K562 (cell line): ENCODE measurements at regions not wholly inside any gene's neighbourhood (a gene's known extent, or its start where the extent isn't known, plus 50 kb on each side); places are given as distances from the start of the nearest gene placed in this dataset.

ENCODE experiments used
- ATAC-seq: fragments of 200-7000 bp; cut with Tn5 transposase; 3 replicates; pipeline ENCODE4 v1.9.1; 2020; ENCODE audit warnings: moderate library complexity
- BruUV-seq: library from RNA; stranded (reverse); fragments of 400-500 nt; replicated peaks from 2 replicates; lab custom pipeline; 2021; lab: Mats Ljungman, UMichigan
- CTCF ChIA-PET: fragments of 300-600 bp; formaldehyde crosslinking; extraction: SDS; loops from one replicate; lab custom pipeline; 2021; ENCODE audit warnings: low intra/inter-chr PET ratio; lab: Yijun Ruan, JAX
- POLR2A ChIA-PET: fragments of 300-600, 350-650 bp; sonication (Branson Sonifier 250); formaldehyde crosslinking; extraction: SDS; loops from one replicate; lab custom pipeline; 2021; ENCODE audit warnings: antibody characterized with exemption, inconsistent platforms; lab: Yijun Ruan, JAX
- DNase-seq, 4 experiments: peaks; one replicate each; pipeline versions ENCODE4 v3.0.0 to v3.0.0-alpha.2; 2011 to 2018; ENCODE audit warnings: low spot score in 3 of 4, mixed read lengths in 3 of 4; ENCODE audit errors: extremely low read depth in 1 of 4
- FAIRE-seq: peaks from 2 replicates; lab custom pipeline; 2011; peaks lifted over from hg19 to GRCh38; lab: Jason Lieb, UNC
- H2AFZ ChIP-seq: 2 replicates; pipeline ENCODE4 v1.6.0; 2011; ENCODE audit warnings: low read depth, low read length, control low read depth, inconsistent platforms
- H3K27ac ChIP-seq: fragments of 200-600 bp; 3 replicates; pipeline ENCODE4 v1.8.0; 2011; ENCODE audit warnings: low read depth, mild to moderate bottlenecking, control low read depth, inconsistent platforms, low read length, moderate library complexity, mixed read lengths; ENCODE audit errors: extremely low read depth
- H3K27me3 ChIP-seq, 2 experiments: fragments of 300-600 bp in 1 of 2; 2 replicates in 1 of 2; 3 replicates in 1 of 2; pipeline versions ENCODE4 v1.6.0 to v1.8.0; 2011; ENCODE audit warnings: inconsistent platforms in 2 of 2, low read length in 2 of 2, mild to moderate bottlenecking in 1 of 2, mixed read lengths in 1 of 2, moderate library complexity in 1 of 2; ENCODE audit not compliant: control insufficient read depth in 2 of 2, insufficient read depth in 2 of 2
- H3K36me3 ChIP-seq: fragments of 300-600 bp; 3 replicates; pipeline ENCODE4 v1.8.0; 2011; ENCODE audit warnings: mild to moderate bottlenecking, low read length, inconsistent platforms; ENCODE audit not compliant: control insufficient read depth, insufficient read depth
- H3K4me1 ChIP-seq, 2 experiments: fragments of 200-600 bp in 1 of 2; replicated peaks in 1 of 2; 2 replicates in 1 of 2; 3 replicates in 1 of 2; pipeline versions ENCODE4 v1.5.1 to v1.8.0; 2011; ENCODE audit warnings: inconsistent platforms in 2 of 2, low read length in 2 of 2, mild to moderate bottlenecking in 1 of 2, mixed read lengths in 1 of 2, moderate library complexity in 1 of 2; ENCODE audit not compliant: control insufficient read depth in 2 of 2, insufficient read depth in 2 of 2
- H3K4me2 ChIP-seq: 2 replicates; pipeline ENCODE4 v1.6.1; 2011; ENCODE audit warnings: low read length, control low read depth, inconsistent platforms, mixed read lengths; ENCODE audit not compliant: insufficient read depth
- H3K4me3 ChIP-seq: fragments of 200-600 bp; sonication (generic), shearing (Covaris generic); 2 replicates; pipeline ENCODE4 v1.5.1; 2016; ENCODE audit warnings: control low read depth, inconsistent platforms
- H3K79me2 ChIP-seq: fragments of 200-600 bp; 3 replicates; pipeline ENCODE4 v1.8.0; 2011; ENCODE audit warnings: low read length, inconsistent platforms; ENCODE audit not compliant: control insufficient read depth, insufficient read depth
- H3K9ac ChIP-seq, 2 experiments: 2 replicates each; pipeline versions ENCODE4 v1.6.0 to v1.6.1; 2011; ENCODE audit warnings: low read depth in 2 of 2, low read length in 2 of 2, control low read depth in 1 of 2, inconsistent platforms in 1 of 2, mild to moderate bottlenecking in 1 of 2, mixed read lengths in 1 of 2; ENCODE audit not compliant: insufficient read depth in 1 of 2
- H3K9me1 ChIP-seq: one replicate; pipeline ENCODE4 v1.6.0; 2011; ENCODE audit warnings: inconsistent platforms, mild to moderate bottlenecking, low read length, moderate library complexity; ENCODE audit not compliant: control insufficient read depth, insufficient read depth
- H3K9me3 ChIP-seq: replicated peaks from 2 replicates; pipeline ENCODE4 v1.5.1; 2011; ENCODE audit warnings: low read depth, low read length, inconsistent platforms; ENCODE audit not compliant: control insufficient read depth, insufficient read depth
- H4K20me1 ChIP-seq: replicated peaks from 2 replicates; pipeline ENCODE4 v1.6.1; 2011; ENCODE audit warnings: low read length, inconsistent platforms, mixed read lengths; ENCODE audit not compliant: control insufficient read depth, insufficient read depth
- GABPB1 ChIP-seq: sonication (generic); formaldehyde crosslinking; IDR thresholded peaks from 2 replicates; pipeline ENCODE4 v1.8.0; 2022; ENCODE audit warnings: mild to moderate bottlenecking, missing genetic modification reagents
- HNRNPK ChIP-seq: fragments of 200-400 bp; formaldehyde crosslinking; IDR thresholded peaks from one replicate; pipeline ENCODE4 v1.6.1; 2018; ENCODE audit warnings: mild to moderate bottlenecking, low read depth, low read length; ENCODE audit not compliant: poor library complexity, severe bottlenecking
- NCOR1 ChIP-seq: fragments of 450-650 bp; IDR thresholded peaks from 2 replicates; pipeline ENCODE4 v1.6.1; 2016; ENCODE audit warnings: mild to moderate bottlenecking, moderate library complexity
- NELFE ChIP-seq: IDR thresholded peaks from 2 replicates; pipeline ENCODE4 v1.6.1; 2011; ENCODE audit warnings: mild to moderate bottlenecking; ENCODE audit not compliant: insufficient read depth, insufficient read length
- PHB ChIP-seq: fragments of 250-450 bp; sonication (Bioruptor Pico); IDR thresholded peaks from 2 replicates; pipeline ENCODE4 v1.5.0; 2021
- WHSC1 ChIP-seq: IDR thresholded peaks from one replicate; pipeline ENCODE4 v1.6.1; 2012; ENCODE audit warnings: low read length, control low read depth, inconsistent platforms
- ZMIZ1 ChIP-seq, 2 experiments: fragments of 150-350 bp in 1 of 2; IDR thresholded peaks; 2 replicates each; pipeline ENCODE4 v1.6.1; 2012 to 2016; ENCODE audit warnings: low read depth in 2 of 2, low read length in 2 of 2, mild to moderate bottlenecking in 1 of 2, moderate library complexity in 1 of 2
- ZNF24 ChIP-seq: fragments of 450-650 bp; IDR thresholded peaks from 2 replicates; pipeline ENCODE4 v1.6.1; 2016
- ZNF511 ChIP-seq: sonication (generic); formaldehyde crosslinking; IDR thresholded peaks from 2 replicates; pipeline ENCODE4 v1.8.0; 2022; ENCODE audit warnings: mild to moderate bottlenecking, missing genetic modification reagents
- ZNF512 ChIP-seq: IDR thresholded peaks from 2 replicates; pipeline ENCODE4 v1.6.1; 2016; ENCODE audit warnings: missing genetic modification characterization, missing compliant biosample characterization
- ZNF609 ChIP-seq: sonication (generic); formaldehyde crosslinking; IDR thresholded peaks from 2 replicates; pipeline ENCODE4 v1.8.1; 2023; ENCODE audit warnings: missing genetic modification reagents, mild to moderate bottlenecking, borderline replicate concordance
- WGBS: fragments of 100-300 bp; shearing (Covaris generic); methylation state at CpG from one replicate; pipeline ENCODE4 v1.1.6; 2016; ENCODE audit warnings: low coverage, mixed read lengths; ENCODE audit not compliant: insufficient coverage; ENCODE audit errors: missing lambda C conversion rate; 5-methylcytosine and 5-hydroxymethylcytosine counted together
- in situ Hi-C: fragments of 300-500 bp; cut with MboI; formaldehyde crosslinking; loops from 4 replicates; pipeline ENCODE4 v1.15.0; 2018; ENCODE audit warnings: inconsistent platforms, mixed read lengths
- intact Hi-C: fragments of 100-400 bp; cut with micrococcal nuclease; formaldehyde crosslinking; loops from 2 replicates; pipeline ENCODE4 v1.14.2; 2022

DNA sequence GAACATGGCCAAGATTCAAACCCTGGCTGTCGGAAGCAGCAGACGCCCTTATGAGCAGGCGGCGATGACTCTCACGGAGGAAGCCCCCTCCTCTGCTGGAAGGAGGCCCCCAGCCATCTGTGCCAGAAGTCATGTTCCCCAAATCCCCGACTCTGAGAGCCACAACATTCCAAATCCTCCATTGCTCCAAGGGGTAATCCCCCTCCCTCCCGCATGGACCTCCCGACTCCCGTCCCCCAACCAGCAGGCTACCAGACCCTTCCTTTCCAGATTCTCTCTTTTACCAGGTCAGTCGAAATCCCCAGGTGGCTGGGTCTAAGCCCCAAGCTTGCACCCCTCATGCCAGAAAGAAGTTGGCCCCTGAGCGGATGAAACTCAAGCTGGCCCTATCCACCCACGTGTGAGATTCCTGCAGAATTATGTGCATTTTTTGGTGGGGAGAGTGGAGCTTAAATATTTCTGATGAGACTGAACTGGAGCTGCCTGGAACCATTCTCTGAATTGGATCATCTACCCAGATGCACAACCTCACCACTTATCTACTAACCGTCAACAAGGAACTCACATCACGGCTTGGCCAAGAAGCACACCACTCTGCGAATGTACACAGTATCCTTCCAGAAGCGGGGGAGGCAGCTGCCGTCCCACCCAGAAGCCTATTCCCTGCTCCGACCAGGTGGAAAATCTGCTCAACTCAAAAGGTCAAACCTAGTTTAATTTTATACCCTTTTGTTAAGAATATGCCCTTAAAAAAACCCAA is 283.5 kb downstream of the C16orf95 start:
- no peak overlapping the region for H3K4me3 ChIP-seq
- H3K36me3 ChIP-seq = no peaks in the 10 kb centered on the region
- intact Hi-C loops (no loop called here), in situ Hi-C loops (no loop called here)
- no peaks in the 10 kb centered on the region for H3K79me2 ChIP-seq
- no peak overlapping the region for H3K9ac ChIP-seq
- CTCF ChIA-PET = no interaction called here
- H2AFZ ChIP-seq = no peak overlapping the region
- no peaks in the 10 kb centered on the region for H3K9me3 ChIP-seq
- no TSS peak for BruUV-seq
- ATAC-seq (no peak), DNase-seq (no peak), FAIRE-seq (no peak)
- WGBS = 8% methylated on average over 18 of the region's 18 CpGs
- no peaks in the 10 kb centered on the region for H3K4me1 ChIP-seq
- H4K20me1 ChIP-seq = no peaks in the 10 kb centered on the region; the same call in 1 of the 2 replicates
- H3K27me3 ChIP-seq = peaks cover 24 to 38% of the 10 kb centered on the region in 2 experiments; a peak in 4 of 5 replicates
- H3K4me2 ChIP-seq = no peak overlapping the region
- no peaks in the 10 kb centered on the region for H3K9me1 ChIP-seq
- POLR2A ChIA-PET = interaction anchor here (0.6 to 1.0 kb wide), 2 partner anchors 72 to 272 kb away, joined by 3 read pairs; no protein-coding TSS in a partner anchor
- H3K27ac ChIP-seq = no peak overlapping the region
- TF ChIP-seq ZNF511 (CRISPR knock-in tag) (no peak), GABPB1 (CRISPR knock-in tag) (no peak), HNRNPK (no peak), ZNF24 (no peak), PHB (CRISPR knock-in tag) (no peak), ZNF512 (no peak), WHSC1 (no peak), NCOR1 (no peak), ZMIZ1 (IDR thresholded peaks at IDR 0.05; ENCODE audit: low read depth in 2 of 2, low read length in 2 of 2) (no peak), NELFE (no peak), ZNF609 (no peak)
